Sigmoid colon (tissue), 4 donors: ENCODE measurements at regions not wholly inside any gene's neighbourhood (a gene's known extent, or its start where the extent isn't known, plus 50 kb on each side); places are given as distances from the start of the nearest gene placed in this dataset.

Experiments
- POLR2A ChIP-seq, 2 donors: fragments of 450-650 bp; IDR thresholded peaks; one replicate each; pipeline ENCODE4 v1.6.1; 2016; ENCODE audit warnings: antibody characterized with exemption in 2 of 2, mild to moderate bottlenecking in 2 of 2, moderate library complexity in 2 of 2
- POLR2AphosphoS5 ChIP-seq, 4 donors: sonication (generic); formaldehyde crosslinking; IDR thresholded peaks; one replicate each; pipeline ENCODE4 v1.6.1; 2017; ENCODE audit warnings: antibody characterized with exemption in 4 of 4
- TF ChIP-seq, protein P1 (sequence below), 4 experiments: fragments of 450-650 bp in 3 of 4; fragments of 200-600 bp in 1 of 4; IDR thresholded peaks; one replicate each; pipeline ENCODE4 v1.5.1; 2016 to 2019; ENCODE audit warnings: antibody characterized with exemption in 4 of 4, mild to moderate bottlenecking in 3 of 4, moderate library complexity in 2 of 4

DNA sequence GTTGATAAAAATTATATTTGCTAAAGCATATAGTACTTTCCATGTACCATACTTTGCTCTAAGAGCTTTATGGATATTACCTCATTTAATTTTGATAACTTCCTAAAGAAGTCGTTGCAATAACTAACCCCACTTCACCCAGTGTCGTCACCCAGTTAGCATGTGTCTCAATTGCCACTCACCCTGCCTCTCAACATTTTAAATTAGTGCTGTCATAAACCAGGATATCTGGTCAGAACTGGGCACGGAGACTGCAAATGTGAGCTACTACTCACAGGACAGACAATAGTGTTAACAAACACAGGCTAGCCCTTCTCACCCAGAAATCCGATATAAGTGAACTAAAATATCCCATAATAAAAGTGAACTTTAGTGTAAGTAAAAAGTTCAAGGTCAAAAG lies 430.6 kb downstream of the KLF12 start:
- TF ChIP-seq, protein P1, sequence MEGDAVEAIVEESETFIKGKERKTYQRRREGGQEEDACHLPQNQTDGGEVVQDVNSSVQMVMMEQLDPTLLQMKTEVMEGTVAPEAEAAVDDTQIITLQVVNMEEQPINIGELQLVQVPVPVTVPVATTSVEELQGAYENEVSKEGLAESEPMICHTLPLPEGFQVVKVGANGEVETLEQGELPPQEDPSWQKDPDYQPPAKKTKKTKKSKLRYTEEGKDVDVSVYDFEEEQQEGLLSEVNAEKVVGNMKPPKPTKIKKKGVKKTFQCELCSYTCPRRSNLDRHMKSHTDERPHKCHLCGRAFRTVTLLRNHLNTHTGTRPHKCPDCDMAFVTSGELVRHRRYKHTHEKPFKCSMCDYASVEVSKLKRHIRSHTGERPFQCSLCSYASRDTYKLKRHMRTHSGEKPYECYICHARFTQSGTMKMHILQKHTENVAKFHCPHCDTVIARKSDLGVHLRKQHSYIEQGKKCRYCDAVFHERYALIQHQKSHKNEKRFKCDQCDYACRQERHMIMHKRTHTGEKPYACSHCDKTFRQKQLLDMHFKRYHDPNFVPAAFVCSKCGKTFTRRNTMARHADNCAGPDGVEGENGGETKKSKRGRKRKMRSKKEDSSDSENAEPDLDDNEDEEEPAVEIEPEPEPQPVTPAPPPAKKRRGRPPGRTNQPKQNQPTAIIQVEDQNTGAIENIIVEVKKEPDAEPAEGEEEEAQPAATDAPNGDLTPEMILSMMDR (IDR thresholded peaks at IDR 0.05), result no peak
- TF ChIP-seq POLR2A (IDR thresholded peaks at IDR 0.05) (no peak), POLR2AphosphoS5 (IDR thresholded peaks at IDR 0.05) (no peak)
